Midbrain (tissue), 1 donor: ENCODE measurements at regions not wholly inside any gene's neighbourhood (a gene's known extent, or its start where the extent isn't known, plus 50 kb on each side); places are given as distances from the start of the nearest gene placed in this dataset.

Source experiments
- DNase-seq: peaks from one replicate; lab custom pipeline; 2025; lab: John Stamatoyannopoulos, UW

DNA sequence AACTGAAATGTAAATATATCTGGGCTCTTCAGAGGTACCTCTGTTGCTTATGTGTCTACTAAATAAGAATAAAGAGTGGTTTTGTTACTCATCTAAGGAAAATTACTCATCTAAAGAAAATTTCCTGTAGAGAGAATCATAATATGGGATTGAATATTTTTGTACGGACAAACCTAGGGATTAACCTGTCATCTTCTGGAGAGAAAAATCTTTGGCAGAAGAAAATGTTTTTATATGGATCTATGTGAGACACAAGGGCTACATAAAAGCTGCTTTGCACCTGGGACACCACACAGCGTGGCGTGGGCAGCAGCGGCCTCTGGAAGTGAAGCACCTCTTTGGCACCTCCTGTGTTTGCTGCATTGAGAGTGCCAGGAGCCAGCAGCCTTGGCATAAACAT lies 242.9 kb upstream of the DACH1 start:
- DNase-seq = no peak

DNA sequence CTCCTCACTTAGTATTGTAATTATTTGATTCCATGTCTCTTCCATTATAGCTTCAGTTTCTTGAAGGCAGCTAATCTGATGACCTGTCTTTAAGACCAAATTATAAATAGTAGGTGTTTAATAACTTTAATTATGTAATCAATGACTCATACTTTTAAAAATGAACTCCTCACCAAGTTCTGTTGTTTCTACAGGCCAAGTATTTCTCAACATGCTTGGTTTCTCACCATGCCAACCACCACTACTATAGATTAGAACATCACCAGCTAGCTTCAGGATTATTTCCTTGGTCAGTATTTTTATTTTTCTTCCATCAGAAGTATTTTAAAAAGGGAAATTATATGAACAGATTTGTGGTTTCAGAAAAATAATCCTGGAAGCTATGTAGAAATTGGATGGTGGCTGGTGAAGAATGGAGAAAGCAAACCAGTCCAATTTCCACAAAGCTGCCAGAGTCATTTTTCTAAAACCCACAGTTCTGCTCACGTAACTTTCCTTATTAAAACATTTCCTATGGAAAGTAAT lies 237.7 kb upstream of the DACH1 start:
- DNase-seq = no peak

DNA sequence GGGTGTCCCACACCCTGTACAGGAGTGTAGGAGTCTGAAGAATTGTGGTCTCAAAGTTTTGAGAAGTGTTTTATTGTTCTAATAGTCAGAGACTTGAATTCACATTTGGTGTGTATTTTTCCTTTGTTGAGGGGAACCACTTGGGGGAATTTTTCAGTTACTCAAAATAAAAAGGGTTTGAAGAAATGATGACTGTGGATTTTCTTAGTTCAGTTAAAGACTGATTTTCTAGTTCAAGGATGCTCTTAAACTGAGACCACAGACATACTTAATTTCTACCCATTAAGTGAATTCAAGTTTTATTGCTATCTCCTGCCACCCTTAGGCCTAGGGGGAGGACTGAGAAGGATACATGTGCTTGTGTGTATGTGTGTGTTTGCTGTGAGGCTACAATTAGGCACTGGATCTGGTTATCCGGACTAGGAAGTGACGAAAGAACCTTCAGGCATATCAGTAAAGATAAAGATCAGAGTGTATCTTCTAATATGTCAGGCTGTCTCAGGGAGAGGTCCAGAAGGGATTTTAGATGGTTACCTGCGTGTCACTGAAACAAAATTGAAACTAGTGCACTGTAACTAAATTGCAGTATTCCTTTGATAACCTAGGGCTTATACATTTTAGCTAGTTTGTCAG lies 234.9 kb upstream of the DACH1 start:
- no peak for DNase-seq

DNA sequence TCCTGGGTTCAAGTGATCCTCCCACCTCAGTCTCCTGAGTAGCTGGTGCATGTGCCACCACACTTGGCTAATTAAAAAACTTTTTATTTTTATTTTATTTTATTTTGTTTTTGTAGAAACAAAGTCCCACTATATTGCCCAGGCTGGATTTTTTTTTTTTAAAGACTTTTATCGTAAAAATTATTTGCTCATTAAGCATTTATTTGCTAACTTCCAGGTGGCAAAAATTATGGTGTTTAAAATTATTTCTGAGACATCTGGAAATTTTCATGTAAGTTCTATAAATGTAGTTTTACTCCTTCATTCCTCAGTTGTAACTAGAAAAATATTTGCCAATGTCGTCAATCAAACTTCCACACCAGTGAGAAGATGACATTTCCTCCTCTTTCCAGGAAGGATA lies 233.3 kb upstream of the DACH1 start:
- DNase-seq = no peak

DNA sequence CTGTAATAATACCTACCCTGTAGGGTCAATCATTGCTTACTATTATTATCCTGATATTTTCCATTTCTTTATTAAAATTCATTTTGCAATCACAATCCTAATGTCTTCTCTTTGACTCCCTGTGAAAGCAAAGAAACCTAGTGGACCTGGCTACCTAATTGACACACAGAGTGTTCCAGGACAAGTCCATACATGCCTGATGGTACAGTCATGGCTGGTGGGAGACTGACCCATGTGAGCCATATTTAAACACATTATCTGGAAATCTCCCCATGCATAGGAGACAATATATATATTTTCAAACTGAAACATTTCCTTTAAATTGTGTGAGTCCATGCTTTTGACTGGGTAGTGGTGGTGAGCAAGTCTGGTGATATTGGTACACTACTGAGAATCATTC lies 230.6 kb upstream of the DACH1 start:
- DNase-seq = no peak

DNA sequence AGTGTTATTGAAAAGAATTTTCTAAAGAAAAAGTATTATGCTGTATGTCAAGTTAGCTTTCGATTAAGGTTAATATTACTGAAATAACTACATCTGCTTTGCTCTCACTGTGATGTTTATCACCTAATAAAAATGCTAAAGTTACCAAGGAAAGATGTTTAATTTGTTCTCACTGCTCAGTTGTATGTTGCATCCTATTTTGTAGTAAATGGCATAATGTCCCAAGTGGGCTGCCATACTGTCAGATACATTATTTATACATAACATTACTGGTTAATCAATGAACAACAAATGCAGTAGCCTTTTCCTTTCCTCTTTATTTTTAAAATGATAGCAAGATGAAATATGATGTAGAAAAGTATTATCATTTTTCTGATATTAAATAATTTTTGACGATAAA lies 226.3 kb upstream of the DACH1 start:
- DNase-seq = no peak

DNA sequence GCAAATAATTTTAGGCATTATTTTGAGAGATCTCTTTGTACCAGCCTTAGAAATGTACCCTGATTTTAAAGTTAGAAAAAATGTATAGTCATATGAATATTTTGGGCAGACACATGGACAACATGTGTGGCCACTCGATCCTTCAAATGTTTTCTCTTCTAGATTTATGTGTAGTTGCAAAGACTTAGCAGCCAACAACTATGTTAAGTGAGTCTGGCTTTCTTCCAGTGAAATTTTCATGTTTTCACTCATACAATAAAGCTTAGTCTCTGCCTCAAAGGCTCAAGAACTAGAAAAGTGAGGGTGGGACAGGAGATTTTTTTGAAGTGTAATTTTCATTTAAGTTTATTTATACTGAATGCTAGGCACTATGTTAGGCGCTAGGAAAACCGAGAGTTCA lies 207.7 kb upstream of the DACH1 start:
- no peak for DNase-seq

DNA sequence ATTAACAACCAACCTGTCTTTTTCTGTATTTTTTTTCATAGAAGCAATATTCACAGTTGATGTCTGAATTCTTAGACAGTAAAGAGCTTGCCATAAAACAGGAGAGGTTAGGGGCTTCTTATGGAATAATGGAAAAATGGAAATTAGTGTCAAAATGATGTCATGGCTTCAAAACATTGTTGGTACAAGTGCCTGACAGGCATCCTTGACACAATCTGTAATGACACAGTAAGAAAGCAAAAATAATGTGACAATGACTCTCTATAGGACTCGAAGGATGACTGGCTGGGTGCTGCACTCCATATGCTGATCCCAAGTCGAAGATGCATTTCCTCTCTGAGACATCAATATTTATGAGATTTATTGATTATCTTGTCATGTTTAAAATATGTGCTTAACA lies 205.3 kb upstream of the DACH1 start:
- DNase-seq = no peak

DNA sequence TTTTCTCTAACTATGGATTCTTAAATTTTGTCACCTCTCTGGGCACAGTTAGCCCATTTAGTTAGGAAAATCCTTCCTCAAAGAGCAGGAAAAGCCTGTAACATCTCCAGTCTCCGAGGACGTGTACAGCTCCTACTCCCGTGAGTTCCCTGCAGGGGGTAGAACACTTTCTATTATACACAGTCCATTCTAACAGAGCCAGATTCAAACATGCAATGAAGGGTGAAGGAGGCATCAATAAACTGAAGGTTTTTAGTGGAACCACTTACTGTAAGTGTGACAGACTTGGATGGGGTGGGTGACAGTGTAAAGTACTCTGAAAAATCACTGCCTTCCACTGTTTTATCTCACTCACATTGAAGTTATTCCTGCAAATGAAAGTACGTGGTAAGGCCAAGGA lies 204.7 kb upstream of the DACH1 start:
- no peak for DNase-seq

DNA sequence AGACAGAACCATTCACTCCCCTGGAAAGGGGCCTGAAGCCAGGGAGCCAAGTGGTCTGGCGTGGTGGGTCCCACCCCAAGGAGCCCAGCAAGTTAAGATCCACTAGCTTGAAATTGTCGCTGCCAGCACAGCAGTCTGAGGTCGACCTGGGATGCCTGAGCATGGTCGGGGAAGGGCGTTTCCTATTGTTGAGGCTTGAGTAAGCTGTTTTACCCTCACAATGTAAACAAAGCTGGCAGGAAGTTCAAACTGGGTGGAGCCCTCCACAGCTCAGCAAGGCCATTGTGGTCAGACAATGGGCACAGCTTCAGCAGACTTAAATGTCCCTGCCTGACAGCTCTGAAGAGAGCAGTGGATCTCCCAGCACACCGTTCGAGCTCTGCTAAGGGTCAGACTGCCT lies 195.6 kb upstream of the DACH1 start:
- no peak for DNase-seq

DNA sequence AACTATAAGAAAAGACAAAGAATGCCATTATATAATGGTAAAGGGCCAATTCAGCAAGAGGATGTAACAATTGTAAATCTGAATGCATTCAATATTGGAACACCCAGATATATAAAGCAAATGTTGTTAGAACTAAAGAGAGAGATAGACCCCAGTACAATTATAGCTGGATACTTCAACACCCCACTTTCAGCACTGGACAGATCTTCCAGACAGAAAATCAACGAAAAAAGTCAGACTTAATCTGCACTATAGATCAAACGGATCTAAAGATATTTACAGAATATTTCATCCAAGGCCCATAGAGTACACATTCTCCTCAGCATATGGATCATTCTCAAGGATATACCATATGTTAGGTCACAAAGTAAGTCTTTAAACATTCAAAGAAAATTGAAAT lies 194.6 kb upstream of the DACH1 start:
- no peak for DNase-seq

DNA sequence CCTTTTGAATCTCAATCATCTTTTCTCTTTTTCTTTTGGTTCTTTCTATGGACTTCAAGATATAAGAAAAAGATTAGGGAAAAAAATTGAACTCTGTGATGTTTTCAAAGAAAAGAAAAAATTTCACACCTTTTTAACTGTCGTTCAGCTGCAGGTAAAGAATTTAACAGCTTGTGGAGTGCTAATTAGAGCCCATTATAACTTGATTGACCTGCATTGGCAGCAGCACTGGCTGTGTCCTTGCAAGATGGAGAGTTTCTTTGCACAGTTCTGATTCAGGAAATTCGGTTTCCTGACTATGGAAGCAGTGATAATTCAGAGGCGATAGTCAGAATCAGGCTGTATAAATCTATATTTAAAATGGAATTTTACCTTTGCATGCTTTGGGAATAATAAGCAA lies 183.2 kb upstream of the DACH1 start:
- DNase-seq = no peak

DNA sequence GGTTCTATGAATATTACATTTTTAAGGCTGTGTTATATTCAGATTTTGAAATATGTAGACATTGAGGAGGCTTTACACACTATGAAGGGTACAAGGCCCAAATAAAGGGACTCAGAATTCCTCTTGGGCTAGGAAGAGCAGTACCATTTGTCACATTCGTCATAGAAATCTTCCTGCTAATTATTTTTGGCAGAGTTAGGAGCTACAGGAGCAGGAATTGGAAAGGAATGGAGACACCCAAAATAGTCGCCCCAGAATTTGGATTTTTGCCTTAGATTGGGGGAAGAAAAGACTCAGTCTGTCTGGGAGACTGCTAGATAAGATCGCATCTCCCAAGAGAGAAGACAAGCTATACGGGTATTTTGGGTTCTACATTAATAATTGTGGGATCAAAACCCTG lies 176.4 kb upstream of the DACH1 start:
- DNase-seq = no peak

DNA sequence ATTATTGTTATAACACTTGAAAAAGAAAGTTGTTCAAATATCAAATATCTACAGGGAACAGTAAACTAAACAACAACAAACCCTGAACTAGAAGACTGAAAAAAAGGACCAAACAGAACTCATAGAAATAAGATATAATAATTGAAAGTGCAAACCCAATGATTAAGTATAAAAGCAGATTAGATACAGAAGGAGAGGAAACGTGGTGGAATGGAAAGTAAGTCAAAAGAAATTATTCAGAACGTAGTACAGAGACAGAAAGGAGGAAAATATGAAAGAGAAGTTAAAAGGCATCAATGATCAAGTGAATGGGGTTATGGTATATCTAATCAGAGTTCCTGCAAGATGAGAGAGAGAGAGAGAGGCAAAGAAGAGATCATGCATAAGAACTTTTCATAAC lies 174.2 kb upstream of the DACH1 start:
- no peak for DNase-seq

DNA sequence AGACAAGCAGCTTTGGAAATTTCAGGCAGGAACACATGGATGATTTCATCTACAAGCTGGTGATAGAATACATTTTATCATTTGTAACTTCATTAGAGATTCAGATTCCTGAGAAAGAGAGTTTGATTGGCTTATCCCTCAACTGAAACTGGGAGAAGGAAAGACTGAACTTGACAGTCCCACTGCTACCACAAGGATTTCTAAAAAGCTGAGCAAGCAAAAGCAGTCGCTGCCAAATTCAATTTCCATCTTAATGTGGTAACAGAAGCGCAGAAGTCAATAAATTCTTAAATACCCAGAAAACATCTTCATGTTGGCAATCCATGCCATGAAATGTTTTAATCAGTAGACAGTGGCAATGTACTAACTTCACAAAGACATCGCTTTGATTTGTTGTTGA lies 172.1 kb upstream of the DACH1 start:
- no peak for DNase-seq

DNA sequence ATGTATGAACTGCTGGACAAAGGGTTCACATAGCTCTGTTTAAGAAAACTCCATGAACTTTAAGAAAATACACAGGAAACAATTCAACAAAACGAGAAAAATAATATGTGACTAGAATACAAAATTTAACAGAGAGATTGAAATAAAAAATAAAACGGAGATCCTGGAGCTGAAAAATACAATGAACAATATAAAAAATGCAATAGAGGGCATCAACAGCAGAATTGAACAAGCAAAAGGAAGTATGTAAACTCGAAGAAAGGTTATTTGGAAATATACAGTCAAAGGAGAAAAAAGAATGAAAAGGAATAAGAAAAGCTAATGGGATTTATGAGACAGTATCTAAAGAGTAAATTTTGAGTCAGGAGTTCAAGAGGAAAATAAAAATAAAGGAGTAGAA lies 163.0 kb upstream of the DACH1 start:
- DNase-seq = no peak

DNA sequence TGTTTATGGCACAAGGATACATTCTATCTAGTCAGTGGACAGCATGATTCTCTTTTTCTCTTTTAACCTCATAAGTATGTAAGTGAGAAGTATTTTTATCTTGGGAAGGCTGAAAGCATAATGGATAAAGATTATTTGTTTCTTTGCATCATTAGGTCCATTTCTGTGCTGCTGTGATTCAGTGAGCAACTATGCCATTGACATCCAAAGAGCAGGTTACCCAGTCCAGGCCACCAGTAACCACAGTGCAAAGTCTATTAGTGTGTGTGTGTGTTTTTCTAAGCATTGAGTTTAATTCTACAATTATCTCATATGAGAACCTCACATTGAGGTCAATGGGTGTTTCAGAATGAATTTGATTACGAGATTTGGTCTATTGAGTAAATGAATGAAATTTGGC lies 158.8 kb upstream of the DACH1 start:
- DNase-seq = no peak

DNA sequence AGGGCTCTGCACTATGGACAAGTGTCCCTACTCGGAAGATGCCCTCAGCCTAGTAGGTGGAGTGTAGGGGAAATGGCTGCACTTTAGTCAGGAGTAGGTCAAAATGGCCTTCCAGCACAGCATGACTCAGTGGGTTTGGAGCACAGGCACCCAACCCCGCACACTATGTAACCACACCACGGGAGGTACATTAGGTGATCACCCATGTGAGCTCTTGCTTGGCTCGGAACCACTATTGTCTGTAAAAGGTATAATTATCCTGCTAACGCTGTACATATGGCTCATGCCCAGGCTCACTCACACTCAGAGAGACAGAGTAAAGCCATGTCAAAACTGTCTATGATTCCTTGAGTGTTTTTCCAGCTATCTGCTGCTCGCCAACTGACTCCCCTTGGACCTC lies 156.9 kb upstream of the DACH1 start:
- no peak for DNase-seq

DNA sequence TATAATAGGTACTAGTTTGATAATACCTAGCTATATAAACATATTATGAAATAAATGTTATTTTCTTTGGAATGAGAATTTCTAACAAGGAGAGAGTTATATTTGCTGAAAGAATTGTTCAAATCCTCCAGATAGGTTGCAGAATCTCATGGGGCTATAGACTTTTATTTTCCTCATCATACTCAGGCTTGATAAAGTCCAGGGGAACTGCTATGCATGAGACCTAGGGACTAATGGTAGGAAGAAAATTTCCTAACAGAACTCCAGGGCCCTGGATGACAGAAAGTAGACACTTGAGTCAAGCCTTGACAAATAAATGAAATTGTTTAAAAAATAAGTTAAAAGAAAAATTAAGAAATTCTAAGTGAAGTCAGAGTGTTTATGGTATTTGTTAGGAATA lies 138.5 kb upstream of the DACH1 start:
- no peak for DNase-seq

DNA sequence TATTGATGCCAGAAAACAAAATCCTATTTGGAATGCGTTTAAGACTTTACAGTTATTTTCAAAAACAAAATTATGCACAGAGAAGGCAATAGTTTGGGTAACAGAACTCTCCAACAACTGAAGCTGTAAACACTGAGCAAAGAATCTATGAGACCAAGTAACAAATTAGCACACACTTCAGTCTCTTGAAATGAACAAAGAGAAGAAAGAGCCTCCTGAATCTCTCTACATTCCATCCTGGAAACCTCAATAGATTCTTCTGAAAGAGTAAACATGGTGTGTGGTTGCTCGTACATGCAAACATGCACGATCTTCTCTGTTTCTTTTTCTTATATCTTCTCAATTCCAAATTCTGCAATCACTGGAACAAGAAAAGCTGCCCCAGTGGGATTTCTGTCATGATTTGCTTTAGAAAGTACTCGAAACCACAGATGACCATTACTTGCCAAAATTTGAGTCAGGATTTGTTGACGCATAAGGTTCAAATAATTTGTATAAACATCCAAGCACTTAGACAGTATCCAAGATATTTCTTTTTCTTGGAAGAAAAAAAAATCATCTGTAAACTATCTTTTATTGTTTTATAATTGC lies 137.9 kb upstream of the DACH1 start:
- DNase-seq = no peak

DNA sequence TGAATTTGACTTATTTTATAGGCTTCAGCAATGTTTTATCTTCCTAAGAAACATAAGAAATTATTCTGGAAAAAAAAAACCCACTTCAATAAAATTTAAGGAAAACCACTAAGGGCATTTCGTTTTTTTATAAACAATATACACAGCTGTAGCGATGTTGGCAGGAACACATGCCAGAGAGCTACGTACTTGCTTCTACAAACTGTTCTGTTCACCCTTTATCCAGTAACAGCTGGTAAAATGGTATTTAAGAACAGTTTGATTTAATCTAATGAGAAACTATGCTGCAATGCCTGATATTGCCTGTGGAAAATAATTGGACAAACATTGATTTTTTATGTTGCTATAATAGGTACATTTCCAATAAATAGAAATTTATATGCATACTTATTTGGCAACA lies 137.2 kb upstream of the DACH1 start:
- DNase-seq = no peak

DNA sequence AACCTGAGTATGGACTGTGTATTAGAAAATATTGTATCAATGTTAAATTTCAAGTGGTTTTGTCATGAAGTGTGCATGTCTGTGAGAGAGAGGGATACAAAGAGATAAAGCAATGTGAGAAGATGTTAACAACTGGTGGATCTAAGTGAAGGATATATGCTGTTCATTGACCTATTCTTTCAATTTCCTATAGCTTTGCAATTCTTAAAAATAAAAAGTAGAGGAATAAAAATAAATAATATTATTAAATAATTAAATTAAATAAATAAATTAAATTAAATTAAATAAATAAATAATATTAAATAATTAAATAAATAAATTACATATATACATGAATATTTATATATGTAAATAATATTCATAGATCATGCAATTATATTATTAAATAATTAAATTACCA lies 131.2 kb upstream of the DACH1 start:
- DNase-seq = no peak

DNA sequence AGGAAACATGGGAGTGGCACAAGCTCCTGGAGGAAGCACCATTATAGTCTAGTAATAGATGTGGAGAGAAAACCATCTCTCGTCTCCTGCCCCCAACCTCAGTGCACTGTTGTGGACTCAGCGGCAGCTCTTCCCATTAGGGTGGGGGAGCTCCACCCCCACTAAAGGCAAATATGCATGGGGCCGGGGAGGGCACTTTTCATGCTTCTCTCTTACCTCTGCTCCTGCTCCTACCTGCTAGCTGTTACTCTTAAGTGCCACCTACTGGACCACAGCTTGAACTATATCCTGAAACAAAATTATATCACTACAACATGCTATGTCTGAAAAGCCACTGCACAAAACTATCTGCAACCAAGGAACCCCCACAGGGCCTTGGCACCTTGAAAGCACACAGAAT lies 112.6 kb upstream of the DACH1 start:
- DNase-seq = no peak

DNA sequence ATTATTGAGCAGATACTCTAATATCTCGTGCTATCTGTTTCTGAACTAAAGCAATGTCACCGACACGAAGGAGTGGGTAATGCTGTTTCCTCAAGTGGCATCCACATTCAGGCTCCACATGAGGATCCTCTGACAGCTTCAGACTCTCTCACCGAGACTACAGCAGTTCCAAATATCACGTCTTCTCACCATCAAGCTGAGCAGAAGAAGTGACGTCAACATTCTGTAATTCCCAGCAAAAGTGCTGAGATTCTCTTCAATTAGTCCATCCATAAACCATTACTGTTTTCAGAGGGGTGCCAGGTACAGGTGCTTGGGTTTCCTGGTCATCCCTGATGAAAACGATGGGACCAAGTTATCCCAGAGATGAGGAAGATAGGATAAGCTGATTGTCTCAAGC lies 110.0 kb upstream of the DACH1 start:
- no peak for DNase-seq
